ENCODE measurements at regions not wholly inside any gene's neighbourhood (a gene's known extent, or its start where the extent isn't known, plus 50 kb on each side); places are given as distances from the start of the nearest gene placed in this dataset.
A peak's percentile ranks its signal among the peaks of the same experiment; 100 is the strongest.

- DNase-seq, result no peak
Observed at GRCh38 chr1:71264039-71264438, 183.2 kb upstream of the ZRANB2 start.

GRCh38 chr1:71262970-71263369, 182.1 kb upstream of the ZRANB2 start:
- no peak for DNase-seq

GRCh38 chr1:71252900-71253299, 172.1 kb upstream of the ZRANB2 start:
- no peak for DNase-seq

GRCh38 chr1:71245246-71245645, 164.4 kb upstream of the ZRANB2 start:
- no peak for DNase-seq

- DNase-seq, result no peak
Observed at GRCh38 chr1:71242239-71242638, 161.4 kb upstream of the ZRANB2 start.

GRCh38 chr1:71240656-71241055, 159.8 kb upstream of the ZRANB2 start:
- no peak for DNase-seq

GRCh38 chr1:71236503-71236902, 155.7 kb upstream of the ZRANB2 start:
- DNase-seq, result no peak

- DNase-seq, result no peak
Observed at GRCh38 chr1:71233645-71234044, 152.8 kb upstream of the ZRANB2 start.

- no peak for DNase-seq
Observed at GRCh38 chr1:71232786-71233185, 152.0 kb upstream of the ZRANB2 start.

- DNase-seq, result no peak
Observed at GRCh38 chr1:71232166-71232763, 151.4 kb upstream of the ZRANB2 start.

- DNase-seq, result no peak
Observed at GRCh38 chr1:71231751-71232150, 150.9 kb upstream of the ZRANB2 start.

GRCh38 chr1:71228742-71229365, 148.0 kb upstream of the ZRANB2 start:
- DNase-seq, result no peak

GRCh38 chr1:71228241-71228640, 147.4 kb upstream of the ZRANB2 start:
- no peak for DNase-seq

GRCh38 chr1:71224741-71225377, 144.0 kb upstream of the ZRANB2 start:
- no peak for DNase-seq

GRCh38 chr1:71223641-71224340, 143.0 kb upstream of the ZRANB2 start:
- DNase-seq, result no peak

- peak; percentile 10 for DNase-seq
Observed at GRCh38 chr1:71222668-71223067, 141.8 kb upstream of the ZRANB2 start.

GRCh38 chr1:71210718-71211117, 129.9 kb upstream of the ZRANB2 start:
- DNase-seq, result no peak

GRCh38 chr1:71203241-71203640, 122.4 kb upstream of the ZRANB2 start:
- no peak for DNase-seq

- no peak for DNase-seq
Observed at GRCh38 chr1:71200503-71200902, 119.7 kb upstream of the ZRANB2 start.

- peak; percentile 3 for DNase-seq
Observed at GRCh38 chr1:71196685-71197084, 115.8 kb upstream of the ZRANB2 start.

- DNase-seq, result no peak
Observed at GRCh38 chr1:71193153-71193552, 112.3 kb upstream of the ZRANB2 start.

GRCh38 chr1:71191520-71191919, 110.7 kb upstream of the ZRANB2 start:
- no peak for DNase-seq

- DNase-seq, result no peak
Observed at GRCh38 chr1:71190843-71191242, 110.0 kb upstream of the ZRANB2 start.

GRCh38 chr1:71184410-71184809, 103.6 kb upstream of the ZRANB2 start:
- DNase-seq, result no peak

Measured in hematopoietic multipotent progenitor cell treated with erythropoietin and hydrocortisone succinate and interleukin-3 and kit ligand, for 8 days (in vitro differentiated cells).